Hepatocyte (in vitro differentiated cells): ENCODE measurements at regions not wholly inside any gene's neighbourhood (a gene's known extent, or its start where the extent isn't known, plus 50 kb on each side); places are given as distances from the start of the nearest gene placed in this dataset.

Source experiments
- CTCF ChIP-seq: fragments of 200-600 bp; sonication (generic); IDR thresholded peaks from 2 replicates; pipeline ENCODE4 v1.5.1; 2016; ENCODE audit warnings: antibody characterized with exemption, mild to moderate bottlenecking; ENCODE audit not compliant: poor library complexity
- EZH2 ChIP-seq: fragments of 200-600 bp; sonication (generic); IDR thresholded peaks from 2 replicates; pipeline ENCODE4 v1.6.1; 2016; ENCODE audit warnings: antibody characterized with exemption, mild to moderate bottlenecking, borderline replicate concordance
- EZH2phosphoT487 ChIP-seq: fragments of 200-600 bp; sonication (generic); IDR thresholded peaks from one replicate; pipeline ENCODE4 v1.6.1; 2018; ENCODE audit warnings: antibody characterized with exemption, mild to moderate bottlenecking, low read depth, moderate library complexity; ENCODE audit not compliant: unreplicated experiment, severe bottlenecking

DNA sequence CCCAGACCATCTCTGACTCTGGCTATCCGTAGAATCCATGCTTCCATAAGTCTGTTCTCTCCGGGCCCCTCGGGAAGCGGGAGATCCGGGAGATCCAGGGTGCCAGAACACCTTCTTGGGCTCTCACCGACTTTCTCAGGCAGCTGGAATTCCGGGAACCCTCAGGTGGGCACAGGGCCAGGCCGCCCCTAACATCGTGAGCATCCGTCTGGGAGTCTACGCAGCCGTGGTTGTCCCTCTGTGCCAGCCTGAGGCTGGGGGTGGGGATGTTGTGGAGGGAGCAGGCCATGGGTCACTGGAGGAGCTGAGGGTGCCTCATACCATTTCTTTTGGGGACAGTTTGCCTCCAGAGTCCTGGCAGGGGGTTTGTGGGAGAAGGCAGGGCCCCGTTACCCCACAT is 92.3 kb upstream of the COL5A1 start:
- TF ChIP-seq CTCF (no peak), EZH2 (no peak), EZH2phosphoT487 (no peak)
